Activated gamma-delta T cell (primary cell): ENCODE measurements at regions not wholly inside any gene's neighbourhood (a gene's known extent, or its start where the extent isn't known, plus 50 kb on each side); places are given as distances from the start of the nearest gene placed in this dataset.

Experiments
- DNase-seq: peaks from one replicate; lab custom pipeline; 2025; lab: John Stamatoyannopoulos, UW

DNA sequence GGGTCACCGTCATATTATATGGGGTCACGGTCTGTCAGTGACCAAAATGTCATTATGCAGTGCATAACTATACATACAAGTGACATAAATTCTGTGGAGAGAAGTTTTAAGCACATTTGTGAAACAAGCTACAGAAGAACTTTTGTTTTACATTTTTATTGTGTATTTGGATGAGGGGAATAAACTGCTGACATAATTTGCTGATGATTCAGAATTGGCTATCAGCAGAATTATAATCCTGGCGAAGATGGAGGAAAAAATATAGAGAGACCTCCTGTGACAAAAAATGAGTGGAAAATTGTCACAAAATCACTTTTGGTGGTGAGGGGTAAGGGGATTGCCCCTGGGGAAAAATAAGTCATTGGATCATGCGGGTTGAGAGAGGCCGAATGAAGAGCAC, 116.3 kb upstream of the ANKRD55 start:
- no peak for DNase-seq

GRCh38 chr5:56346741-56347535, 113.8 kb upstream of the ANKRD55 start:
- DNase-seq, result no peak

DNA sequence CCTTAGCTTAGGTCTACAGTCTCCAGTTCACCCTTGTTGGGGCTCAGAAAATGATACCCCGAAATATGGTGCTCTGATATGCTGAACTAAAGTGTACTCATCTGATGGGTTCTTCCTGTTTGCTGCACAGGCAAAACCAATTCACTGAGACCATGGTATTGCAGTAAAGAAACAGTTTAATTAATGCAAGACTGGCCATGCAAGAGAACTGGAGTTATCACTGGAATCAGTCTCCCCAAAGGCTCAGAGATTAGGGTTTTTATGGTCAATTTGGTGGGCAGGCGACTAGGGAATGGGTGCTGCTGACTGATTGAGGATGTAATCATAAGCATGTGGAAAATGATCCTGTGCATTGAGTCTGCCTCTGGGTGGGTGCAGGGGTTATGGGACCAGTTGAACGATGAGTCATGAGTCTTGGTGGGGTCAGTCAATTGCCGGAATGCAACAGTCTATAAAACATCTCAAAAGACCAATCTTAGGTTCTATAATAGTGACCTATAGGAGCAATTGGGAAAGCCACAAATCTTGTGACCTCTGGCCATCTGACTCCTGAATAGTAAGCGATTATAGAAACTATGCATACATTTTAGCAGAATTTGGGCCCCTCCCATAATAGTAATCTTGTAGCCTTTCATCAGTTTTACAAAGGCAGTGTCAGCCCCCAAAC, 113.0 kb upstream of the ANKRD55 start:
- no peak for DNase-seq

DNA sequence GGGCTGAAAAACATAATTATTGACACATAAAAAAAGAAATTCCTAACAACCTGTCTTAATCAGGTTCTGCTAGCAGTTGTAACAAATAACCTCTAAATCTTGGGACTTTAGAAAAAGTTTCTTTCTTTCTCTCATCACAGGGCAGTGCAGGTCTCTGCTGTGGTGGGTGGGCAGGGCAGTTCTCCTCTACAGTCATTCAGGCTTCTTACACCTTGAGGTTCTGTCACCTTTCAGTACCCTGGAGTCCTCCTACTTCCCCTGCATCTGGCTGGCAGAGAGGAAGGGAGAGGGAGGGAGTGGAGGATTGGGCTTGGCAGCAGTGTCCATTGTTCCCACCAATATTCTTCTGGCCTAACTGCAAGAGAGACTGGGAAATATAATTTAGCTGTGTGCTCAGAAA, 112.2 kb upstream of the ANKRD55 start:
- DNase-seq, result no peak

- DNase-seq, result no peak
Observed at GRCh38 chr5:56344594-56344993, 111.5 kb upstream of the ANKRD55 start.

GRCh38 chr5:56343988-56344387, 110.9 kb upstream of the ANKRD55 start:
- no peak for DNase-seq

- no peak for DNase-seq
Observed at GRCh38 chr5:56342616-56343015, 109.5 kb upstream of the ANKRD55 start.

GRCh38 chr5:56340196-56340980, 107.3 kb upstream of the ANKRD55 start:
- no peak for DNase-seq

- no peak for DNase-seq
Observed at GRCh38 chr5:56339732-56340131, 106.6 kb upstream of the ANKRD55 start.

GRCh38 chr5:56337715-56338319, 104.7 kb upstream of the ANKRD55 start:
- no peak for DNase-seq

- DNase-seq, result no peak
Observed at GRCh38 chr5:56335212-56335611, 102.1 kb upstream of the ANKRD55 start.

DNA sequence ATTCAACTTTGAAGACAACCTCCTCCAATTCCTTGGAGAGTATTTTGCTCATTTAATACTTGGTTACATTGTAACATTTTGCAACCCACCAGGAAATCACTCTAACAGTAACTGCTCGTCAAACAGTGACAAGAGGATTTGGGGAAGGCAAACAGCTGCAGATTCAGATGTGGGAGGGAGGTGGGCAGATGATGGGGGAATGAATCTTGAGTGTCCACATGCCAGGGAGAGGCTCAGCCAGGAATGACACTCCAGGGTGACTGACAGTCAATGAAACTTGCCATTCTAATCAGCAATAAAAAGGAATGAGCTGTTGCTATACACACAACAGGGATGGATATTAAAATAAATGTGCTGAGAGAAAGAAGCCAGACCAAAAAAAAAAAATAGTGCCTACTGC, 97.7 kb upstream of the ANKRD55 start:
- no peak for DNase-seq

GRCh38 chr5:56330167-56330566, 97.0 kb upstream of the ANKRD55 start:
- no peak for DNase-seq

DNA sequence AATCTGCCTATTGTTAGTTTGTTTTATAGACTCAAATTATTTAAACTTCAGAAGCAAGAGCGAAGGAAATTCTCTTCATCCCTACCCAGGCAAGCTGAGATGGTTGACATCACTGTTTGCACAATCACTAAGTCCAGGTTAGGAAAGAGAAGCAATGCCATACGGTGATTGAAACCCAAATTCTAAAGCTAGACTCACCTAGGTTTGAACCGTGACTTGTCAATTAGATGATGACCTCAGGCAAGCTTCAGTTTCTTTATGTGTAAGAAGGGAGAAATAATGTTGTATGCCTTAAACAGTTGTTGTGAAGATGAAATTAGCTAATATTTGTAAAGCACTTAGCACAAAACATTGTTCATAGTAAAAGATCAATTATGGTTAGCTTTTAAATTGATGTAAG, 96.5 kb upstream of the ANKRD55 start:
- no peak for DNase-seq

- DNase-seq, result no peak
Observed at GRCh38 chr5:56328753-56329560, 95.8 kb upstream of the ANKRD55 start.

DNA sequence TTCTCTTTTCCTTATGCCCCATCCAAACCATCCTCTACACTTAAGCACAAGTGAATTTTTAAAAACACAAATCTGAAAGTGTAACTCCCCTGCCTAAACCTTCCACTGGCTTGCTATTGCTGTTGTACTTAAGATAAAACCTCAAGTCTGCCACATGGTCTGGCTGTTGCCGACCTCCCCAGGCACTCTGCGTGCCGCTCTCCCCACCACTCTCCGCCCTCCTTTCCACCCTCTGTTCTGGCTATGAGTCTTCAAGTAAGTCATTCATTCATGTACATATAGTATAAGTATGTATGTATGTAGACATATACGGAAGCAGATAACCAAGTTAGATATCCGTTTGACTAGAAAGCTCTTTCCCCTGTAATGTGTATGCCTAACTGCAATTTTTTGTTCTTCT, 94.7 kb upstream of the ANKRD55 start:
- no peak for DNase-seq

- no peak for DNase-seq
Observed at GRCh38 chr5:56326770-56327169, 93.6 kb upstream of the ANKRD55 start.

GRCh38 chr5:56326116-56326515, 93.0 kb upstream of the ANKRD55 start:
- no peak for DNase-seq

GRCh38 chr5:56325039-56325438, 91.9 kb upstream of the ANKRD55 start:
- DNase-seq, result no peak

DNA sequence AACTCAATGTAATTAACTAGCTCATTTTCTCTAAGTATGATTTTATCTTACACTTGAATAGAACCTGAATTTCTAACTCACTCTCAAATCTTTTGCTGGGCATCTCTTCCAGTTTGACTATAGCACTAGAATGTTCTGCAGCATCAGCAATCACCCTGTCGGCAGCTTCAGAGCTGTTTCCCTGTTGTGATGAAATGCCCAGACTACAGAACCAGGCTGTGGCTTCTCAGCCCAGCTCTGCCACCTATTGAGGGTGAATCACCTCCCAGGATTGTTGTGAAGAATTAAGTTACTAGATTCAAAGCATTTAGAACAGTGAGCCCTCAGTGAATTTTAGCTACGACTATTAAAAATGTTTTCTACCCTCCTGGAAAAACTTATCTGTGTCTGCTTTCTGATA, 90.4 kb upstream of the ANKRD55 start:
- no peak for DNase-seq

DNA sequence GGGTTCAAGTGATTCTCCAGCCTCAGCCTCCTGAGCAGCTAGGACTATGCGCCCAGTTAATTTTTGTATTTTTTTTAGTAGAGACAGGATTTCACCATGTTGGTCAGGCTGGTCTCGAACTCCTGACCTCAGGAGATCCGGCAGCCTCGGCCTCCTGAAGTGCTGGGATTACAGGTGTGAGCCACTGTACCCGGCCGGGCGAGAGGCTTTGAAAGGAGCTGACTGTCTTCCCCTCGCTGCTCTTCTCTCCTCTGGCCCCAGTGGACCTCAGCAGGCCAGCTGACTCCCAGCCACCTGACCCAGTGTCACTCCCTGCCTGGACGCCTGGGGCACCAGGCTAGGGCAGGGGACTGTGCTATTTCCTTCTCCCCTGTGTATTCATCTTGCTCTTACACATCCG, 89.5 kb upstream of the ANKRD55 start:
- no peak for DNase-seq
